ENCODE measurements at regions not wholly inside any gene's neighbourhood (a gene's known extent, or its start where the extent isn't known, plus 50 kb on each side); places are given as distances from the start of the nearest gene placed in this dataset.

- TF ChIP-seq, protein P1, sequence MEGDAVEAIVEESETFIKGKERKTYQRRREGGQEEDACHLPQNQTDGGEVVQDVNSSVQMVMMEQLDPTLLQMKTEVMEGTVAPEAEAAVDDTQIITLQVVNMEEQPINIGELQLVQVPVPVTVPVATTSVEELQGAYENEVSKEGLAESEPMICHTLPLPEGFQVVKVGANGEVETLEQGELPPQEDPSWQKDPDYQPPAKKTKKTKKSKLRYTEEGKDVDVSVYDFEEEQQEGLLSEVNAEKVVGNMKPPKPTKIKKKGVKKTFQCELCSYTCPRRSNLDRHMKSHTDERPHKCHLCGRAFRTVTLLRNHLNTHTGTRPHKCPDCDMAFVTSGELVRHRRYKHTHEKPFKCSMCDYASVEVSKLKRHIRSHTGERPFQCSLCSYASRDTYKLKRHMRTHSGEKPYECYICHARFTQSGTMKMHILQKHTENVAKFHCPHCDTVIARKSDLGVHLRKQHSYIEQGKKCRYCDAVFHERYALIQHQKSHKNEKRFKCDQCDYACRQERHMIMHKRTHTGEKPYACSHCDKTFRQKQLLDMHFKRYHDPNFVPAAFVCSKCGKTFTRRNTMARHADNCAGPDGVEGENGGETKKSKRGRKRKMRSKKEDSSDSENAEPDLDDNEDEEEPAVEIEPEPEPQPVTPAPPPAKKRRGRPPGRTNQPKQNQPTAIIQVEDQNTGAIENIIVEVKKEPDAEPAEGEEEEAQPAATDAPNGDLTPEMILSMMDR (conservative IDR thresholded peaks at IDR 0.05 in 1 of 2, IDR thresholded peaks at IDR 0.05 in 1 of 2; ENCODE audit: extremely low read depth in 1 of 2, insufficient read depth in 1 of 2, low read depth in 1 of 2, low read length in 2 of 2), result no peak
- TF ChIP-seq EZH2 (IDR thresholded peaks at IDR 0.05; ENCODE audit: borderline replicate concordance, low read length), result no peak
Measured at GRCh38 chrX:14361435-14361834, 167.9 kb upstream of the GLRA2 start.

Data from mammary epithelial cell (primary cell).